GM12873 (cell line): ENCODE measurements at regions not wholly inside any gene's neighbourhood (a gene's known extent, or its start where the extent isn't known, plus 50 kb on each side); places are given as distances from the start of the nearest gene placed in this dataset.

Experiments
- TF ChIP-seq, protein P1 (sequence below): IDR thresholded peaks from 2 replicates; pipeline ENCODE4 v1.5.1; 2012; ENCODE audit warnings: low read depth, mild to moderate bottlenecking, moderate library complexity, low read length, control low read depth; ENCODE audit not compliant: insufficient read depth; ENCODE audit errors: missing control alignments

DNA sequence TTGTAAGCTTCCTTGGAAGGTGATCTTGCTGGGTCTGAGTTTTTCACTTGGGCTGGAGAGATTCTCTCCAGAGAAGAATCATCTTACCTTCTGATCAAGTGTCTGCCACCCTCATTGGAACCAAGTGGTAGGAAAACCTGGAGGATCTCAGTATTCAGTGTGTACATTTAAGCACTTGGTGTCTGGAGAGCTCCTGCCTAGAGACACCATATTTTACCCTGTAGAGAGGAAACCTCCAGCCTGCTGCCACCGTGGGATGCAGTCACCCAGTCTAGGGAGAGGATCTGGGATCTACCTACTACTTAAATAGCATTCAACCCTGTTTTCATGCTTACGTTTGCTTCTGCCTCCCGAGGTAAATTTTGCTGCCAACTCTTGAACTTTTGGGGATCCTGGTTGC is 274.3 kb downstream of the SV2B start:
- TF ChIP-seq, protein P1, sequence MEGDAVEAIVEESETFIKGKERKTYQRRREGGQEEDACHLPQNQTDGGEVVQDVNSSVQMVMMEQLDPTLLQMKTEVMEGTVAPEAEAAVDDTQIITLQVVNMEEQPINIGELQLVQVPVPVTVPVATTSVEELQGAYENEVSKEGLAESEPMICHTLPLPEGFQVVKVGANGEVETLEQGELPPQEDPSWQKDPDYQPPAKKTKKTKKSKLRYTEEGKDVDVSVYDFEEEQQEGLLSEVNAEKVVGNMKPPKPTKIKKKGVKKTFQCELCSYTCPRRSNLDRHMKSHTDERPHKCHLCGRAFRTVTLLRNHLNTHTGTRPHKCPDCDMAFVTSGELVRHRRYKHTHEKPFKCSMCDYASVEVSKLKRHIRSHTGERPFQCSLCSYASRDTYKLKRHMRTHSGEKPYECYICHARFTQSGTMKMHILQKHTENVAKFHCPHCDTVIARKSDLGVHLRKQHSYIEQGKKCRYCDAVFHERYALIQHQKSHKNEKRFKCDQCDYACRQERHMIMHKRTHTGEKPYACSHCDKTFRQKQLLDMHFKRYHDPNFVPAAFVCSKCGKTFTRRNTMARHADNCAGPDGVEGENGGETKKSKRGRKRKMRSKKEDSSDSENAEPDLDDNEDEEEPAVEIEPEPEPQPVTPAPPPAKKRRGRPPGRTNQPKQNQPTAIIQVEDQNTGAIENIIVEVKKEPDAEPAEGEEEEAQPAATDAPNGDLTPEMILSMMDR = no peak

DNA sequence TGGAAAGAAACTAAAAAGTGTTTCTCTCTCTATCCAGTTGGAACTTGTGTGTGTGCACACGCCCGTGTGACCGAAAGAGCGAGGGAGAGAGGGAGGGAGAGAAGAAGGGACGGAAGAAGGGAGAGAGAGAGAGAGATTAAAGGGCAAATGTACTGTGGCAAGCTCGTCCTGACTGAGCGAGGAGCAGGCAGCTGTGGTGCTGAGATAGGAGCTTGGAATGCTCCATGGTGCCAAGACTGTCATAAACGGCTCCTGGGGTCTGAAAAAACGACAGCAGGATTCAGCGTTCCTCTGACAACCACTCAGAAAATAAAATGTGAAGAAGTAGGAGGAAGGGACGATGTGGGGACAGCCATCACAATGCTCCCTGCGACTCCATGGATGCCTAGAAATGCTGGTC is 276.0 kb downstream of the SV2B start:
- TF ChIP-seq, protein P1 = no peak

DNA sequence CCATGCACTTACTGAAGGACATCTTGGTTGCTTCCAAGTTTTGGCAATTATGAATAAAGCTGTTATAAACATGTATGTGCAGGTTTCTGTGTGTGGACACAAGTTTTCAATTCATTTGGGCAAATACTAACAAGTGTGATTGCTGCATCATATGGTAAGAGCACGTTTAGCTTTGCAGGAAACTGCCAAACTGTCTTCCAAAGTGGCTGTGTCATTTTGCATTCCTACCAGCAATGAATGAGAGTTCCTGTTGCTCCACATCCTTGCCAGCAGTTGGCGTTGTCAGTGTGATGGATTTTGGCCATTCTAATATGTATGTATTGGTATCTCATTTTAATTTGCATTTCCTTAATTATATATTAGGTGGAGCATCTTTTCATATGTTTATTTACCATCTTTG is 280.1 kb downstream of the SV2B start:
- TF ChIP-seq, protein P1 = no peak

DNA sequence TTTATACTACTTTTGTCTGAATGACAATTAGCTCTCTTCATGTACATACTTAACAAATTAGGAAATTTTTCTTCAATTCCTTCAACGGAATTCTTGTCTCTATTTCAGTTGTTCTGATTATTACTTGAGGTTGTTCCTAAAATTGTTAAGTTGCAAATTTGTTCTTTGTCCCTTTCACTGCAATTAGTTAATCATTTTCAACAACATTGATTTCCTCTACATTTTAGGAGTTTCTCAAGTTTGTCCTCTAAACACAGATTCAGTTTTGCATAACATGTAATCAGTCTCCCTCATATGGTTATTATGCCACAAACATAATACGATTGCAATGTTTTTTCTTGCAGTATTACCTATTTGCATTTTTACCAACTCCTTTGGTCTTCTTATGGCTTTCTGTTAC is 283.5 kb downstream of the SV2B start:
- TF ChIP-seq, protein P1 = no peak

DNA sequence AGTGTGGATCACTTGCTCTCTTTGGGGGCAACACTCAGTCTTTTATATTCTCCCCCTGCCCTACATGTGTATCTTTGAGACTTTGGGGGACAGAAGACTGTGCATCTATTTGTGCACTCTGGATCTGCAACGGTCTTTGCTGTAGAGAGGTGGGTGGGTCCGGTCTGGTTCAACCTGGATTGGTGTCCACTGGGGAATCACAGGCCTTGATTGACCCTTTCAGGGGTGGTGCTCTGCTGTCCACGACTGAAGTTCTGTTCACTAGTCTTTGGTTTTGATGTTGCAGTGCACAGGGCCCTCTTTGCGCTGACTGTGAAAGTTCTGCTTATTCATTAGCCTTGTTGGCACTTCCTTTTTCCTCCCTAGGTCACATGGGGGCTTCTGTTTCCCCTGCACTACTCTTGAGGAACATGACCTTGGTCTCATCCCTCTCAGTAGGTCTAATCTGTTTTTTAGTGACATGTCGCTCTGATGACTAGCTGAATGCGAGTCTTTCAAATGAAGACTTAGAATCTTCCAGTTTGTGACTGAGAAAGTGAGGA is 284.2 kb downstream of the SV2B start:
- TF ChIP-seq, protein P1 = no peak

DNA sequence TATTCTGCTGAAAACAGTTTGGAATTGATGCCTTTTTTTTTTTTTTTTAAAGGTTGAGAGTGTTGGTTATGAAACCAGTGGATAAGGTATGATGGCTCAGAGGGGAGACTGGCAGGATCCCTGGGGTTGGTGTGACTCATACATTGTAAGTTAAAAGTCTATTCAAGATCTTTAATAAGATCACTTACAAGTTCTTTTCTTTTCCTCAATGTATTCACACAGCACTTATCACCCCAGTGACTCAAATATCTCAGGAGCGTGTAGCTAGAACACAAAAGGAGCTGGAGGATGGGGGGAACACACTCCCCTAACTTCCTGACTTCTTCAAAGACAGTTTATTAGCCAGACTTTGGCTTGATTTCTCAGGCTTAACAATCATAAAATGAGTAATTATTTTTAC is 285.3 kb downstream of the SV2B start:
- TF ChIP-seq, protein P1 = no peak

DNA sequence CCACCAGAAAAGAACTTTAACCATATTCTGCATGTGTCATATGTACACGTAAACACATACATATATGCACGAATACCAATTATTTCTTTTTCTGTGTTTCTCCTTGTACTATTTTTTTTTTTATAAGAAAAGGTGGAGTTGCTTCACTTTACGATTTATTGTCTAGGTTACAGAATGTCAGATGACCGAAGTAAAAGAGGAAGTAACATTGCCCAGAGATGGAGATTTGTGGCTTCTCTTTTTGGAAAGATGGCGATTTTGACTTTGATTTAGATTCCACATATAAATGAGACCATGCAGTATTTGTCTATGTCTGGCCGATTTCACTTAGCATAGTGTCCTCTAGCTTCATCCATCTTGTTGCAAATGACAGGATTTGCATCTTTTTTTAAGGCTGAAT is 293.1 kb downstream of the SV2B start:
- TF ChIP-seq, protein P1 = no peak
